NCI-H69 (cell line): ENCODE measurements at regions not wholly inside any gene's neighbourhood (a gene's known extent, or its start where the extent isn't known, plus 50 kb on each side); places are given as distances from the start of the nearest gene placed in this dataset.
"Not testable (repeated sequence)": the region's sequence is repeated elsewhere in the genome, so short reads cannot be mapped to it uniquely, and the experiment has no call there.

Experiments
- DNase-seq: peaks from one replicate; lab custom pipeline; 2025; lab: John Stamatoyannopoulos, UW

- DNase-seq, result no peak
These were observed 457.9 kb upstream of the PTGER4 start for GRCh38 chr5:40221796-40222195.

DNA sequence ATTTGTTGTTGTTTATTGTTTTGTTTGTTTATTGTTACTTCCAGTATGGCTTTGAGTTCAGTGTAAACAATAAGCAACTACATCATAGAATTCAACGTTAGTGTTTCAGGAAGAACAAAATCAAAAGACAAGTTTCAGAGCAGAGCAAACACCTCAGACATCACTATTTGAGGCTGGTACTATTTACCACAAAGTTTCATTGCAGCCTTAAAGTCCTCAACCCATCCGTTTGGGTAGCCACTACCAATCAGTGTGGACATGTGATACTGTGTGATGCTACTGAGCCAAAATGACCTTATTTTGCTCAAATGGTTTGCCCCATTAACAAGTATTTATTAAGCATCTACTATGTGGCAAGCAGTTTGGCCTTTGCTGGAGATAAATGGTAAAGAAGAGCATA is 458.5 kb upstream of the PTGER4 start:
- DNase-seq, result no peak

DNA sequence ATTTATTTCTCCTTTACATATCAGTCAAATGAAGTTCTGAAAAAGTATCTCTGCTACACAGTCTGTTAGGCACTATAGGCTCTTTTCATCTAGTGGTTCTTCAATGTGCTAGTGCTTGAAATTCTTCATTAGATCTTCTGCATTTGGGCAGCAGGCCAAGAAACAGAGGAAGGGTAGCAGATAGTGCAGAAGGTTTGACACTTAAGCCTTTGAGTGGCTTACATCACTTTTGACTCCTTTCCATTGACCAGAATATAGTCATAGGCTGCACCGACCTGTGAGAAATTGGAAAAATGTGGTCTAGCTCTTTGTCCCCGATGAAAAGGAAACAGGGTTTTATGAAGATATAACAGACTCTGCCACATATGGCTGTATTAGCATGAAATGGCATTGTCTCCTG is 459.5 kb upstream of the PTGER4 start:
- DNase-seq, result no peak

GRCh38 chr5:40217553-40217952 is 462.2 kb upstream of the PTGER4 start:
- DNase-seq, result no peak

DNA sequence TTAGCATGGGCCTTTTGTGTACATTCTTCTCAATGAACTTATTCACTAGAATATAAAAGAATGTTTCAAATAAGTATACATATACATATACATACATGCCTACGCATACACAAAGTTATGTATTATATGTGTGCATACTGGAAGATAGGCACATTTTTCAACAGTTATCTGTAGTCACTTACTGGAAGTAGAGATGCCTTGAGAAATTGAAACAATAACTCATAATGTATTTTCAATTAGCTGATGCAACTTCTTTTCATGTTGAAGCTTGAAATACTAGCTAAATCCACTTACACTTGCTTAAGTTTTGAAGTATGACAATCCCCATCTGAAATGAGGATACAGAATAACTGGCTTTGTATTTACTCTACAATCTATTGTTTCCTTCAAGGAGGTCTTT is 469.0 kb upstream of the PTGER4 start:
- no peak for DNase-seq

GRCh38 chr5:40206030-40206429 is 473.7 kb upstream of the PTGER4 start:
- DNase-seq, result no peak

- no peak for DNase-seq
These were observed 475.6 kb upstream of the PTGER4 start for GRCh38 chr5:40204144-40204543.

DNA sequence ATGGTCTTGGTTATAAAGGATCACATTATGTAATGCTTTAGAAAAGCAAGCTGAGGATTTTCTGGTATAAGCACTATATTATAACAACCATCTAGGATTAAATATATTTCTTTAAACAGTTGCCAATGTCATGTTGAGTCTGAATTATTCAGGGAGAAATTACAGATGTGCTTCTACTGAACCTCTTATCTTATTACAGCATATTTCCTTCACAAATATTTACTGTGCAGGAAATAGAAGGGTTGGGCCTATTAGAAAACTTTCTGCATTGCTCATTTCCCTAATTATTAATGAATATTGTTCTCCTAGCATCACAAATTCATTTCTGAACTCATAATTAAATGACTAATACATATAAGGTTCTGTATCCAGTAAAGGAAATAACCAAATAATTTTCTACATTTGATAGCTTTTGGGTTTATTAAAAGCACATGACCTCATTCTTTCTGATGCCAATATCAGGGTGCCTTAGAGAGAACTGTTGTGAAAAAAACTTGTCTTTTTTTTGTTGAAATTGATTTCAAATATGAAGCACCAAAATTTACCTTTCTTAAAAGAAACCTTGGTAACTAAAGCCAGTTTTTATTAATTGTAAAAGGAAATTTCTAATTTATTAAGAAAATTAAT is 476.8 kb upstream of the PTGER4 start:
- no peak for DNase-seq

DNA sequence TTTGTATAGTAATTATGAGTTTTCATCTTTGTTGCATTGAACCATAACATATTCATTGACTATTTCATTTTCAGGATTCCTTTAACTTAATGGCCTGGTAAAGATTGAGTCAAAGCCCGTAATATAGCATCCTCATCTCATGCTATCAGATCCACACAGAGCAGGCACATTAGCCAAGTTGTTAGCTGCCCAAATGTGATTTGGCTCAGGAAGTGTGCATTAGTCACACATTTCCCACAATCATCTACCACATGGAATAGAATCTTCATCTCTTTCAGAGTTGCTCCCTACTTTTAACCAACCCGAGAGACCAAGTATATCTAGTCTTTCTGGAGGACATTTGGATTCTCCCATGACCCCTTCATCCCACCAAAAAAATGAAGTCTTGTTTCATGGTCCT is 481.0 kb upstream of the PTGER4 start:
- DNase-seq, result no peak

- DNase-seq, result not testable (repeated sequence)
These were observed 484.1 kb upstream of the PTGER4 start for GRCh38 chr5:40195574-40195973.

DNA sequence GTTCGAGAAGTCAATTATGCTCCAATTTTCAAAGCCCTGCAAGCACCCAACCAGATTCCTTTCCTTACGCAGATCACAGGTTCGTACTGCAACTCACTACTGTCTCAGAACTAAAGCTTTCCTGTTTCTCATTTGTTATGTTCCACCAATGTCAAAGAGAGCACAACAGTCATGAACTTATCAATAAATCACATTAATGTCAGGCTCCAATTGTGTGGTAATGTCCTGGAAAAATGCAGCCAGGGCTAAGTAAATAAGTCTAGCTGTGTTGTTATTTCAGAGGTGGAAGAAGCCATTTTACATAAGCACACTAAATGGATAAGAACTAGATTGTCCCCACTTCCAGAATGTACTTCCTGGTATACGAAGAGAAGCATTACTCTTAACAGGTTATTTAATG is 488.6 kb upstream of the PTGER4 start:
- peak; percentile 15 for DNase-seq

- DNase-seq, result no peak
These were observed 507.0 kb upstream of the PTGER4 start for GRCh38 chr5:40172721-40173120.

- no peak for DNase-seq
These were observed 507.7 kb upstream of the PTGER4 start for GRCh38 chr5:40171971-40172370.

DNA sequence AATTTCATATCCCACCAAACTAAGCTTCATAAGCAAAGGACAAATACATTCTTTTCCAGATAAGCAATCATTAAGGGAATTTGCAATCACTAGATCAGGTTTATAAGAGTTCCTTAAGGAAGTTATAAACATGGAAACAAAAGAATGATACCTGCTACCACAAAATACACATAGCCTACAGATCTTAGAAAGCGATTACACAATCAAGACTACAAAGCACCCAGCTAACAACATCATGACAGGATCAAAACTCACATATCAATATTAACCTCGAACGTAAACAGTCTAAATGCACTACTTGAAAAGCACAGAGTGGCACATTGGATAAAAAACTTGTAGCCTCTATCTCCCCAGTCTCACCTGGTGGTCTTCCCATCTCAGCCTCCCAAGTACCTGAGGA is 512.4 kb upstream of the PTGER4 start:
- no peak for DNase-seq

DNA sequence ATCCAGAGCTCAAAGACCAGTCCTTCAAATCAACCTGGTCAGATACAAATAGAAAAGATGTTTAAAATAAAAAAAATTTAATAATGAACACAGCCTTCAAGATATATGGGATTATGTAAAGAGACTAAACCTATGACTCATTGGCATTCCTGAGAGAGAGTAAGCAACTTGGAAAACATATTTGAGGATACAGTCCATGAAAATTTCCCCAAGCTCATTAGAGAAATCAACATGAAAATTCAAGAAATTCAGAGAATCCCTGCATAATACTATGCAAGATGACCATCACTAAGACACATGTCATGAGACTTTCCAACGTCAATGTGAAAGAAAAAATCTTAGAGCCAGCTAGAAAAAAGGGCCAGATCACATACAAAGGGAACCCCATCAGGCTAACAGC is 512.9 kb upstream of the PTGER4 start:
- no peak for DNase-seq

- DNase-seq, result no peak
These were observed 513.7 kb upstream of the PTGER4 start for GRCh38 chr5:40165789-40166728.

GRCh38 chr5:40165106-40165788 is 514.5 kb upstream of the PTGER4 start:
- no peak for DNase-seq

GRCh38 chr5:40160435-40160834 is 519.3 kb upstream of the PTGER4 start:
- no peak for DNase-seq

DNA sequence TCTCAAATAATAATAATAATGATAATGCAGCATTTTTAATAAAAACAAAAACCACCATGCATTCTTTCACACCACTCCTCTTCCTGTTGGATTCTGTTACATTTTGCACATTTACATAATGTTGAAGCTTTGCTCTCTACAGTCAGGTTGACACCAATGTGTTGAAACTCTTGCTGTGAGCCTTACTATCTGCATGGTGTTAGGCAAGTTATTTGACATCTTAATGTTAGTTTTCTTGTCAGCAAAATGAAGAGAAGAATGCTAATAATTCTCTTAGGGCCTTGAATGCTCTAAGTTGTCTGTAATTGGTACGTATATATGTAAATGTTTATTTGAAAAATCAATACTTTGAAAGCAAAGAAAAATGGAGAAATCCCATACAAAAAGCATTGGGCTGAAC is 525.5 kb upstream of the PTGER4 start:
- no peak for DNase-seq

- no peak for DNase-seq
These were observed 528.8 kb upstream of the PTGER4 start for GRCh38 chr5:40150896-40151295.

- DNase-seq, result no peak
These were observed 537.8 kb upstream of the PTGER4 start for GRCh38 chr5:40141896-40142295.

DNA sequence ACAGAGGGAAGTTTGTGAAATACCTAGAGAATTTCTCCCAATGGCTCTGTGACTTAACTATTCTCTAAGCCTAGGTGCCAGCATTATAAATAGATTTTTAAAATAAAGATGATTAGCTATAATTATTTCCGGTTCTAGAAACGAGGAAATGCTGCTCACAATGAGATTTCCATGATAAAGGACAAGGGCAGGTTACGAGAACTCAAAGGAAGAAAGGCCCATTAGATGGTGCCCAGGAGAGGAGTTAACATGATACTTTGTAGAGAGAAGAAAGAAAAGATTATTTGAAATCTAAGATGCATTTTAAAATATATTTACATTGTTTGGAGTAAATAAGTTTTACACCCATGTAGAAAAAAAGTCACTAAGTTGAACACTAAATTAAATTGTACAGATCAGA is 538.3 kb upstream of the PTGER4 start:
- no peak for DNase-seq

DNA sequence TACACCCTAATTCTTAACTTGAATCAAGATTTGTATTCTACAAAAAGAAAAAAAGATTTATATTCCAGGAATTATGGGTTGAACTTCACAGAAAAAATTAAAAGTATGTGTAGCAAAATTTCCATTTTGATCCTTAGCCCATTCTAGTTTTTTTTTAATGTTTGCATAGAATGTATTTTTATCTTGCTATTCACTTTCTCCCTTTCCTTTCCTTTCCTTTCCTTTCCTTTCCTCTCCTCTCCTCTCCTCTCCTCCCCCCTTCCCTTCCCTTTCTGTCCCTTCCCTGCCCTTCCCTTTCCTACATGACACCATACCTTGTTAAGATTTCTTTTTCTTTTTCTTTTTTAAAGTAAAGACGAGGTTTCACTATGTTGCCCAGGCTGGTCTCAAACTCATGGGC is 542.5 kb upstream of the PTGER4 start:
- DNase-seq, result no peak
